ENCODE measurements at regions not wholly inside any gene's neighbourhood (a gene's known extent, or its start where the extent isn't known, plus 50 kb on each side); places are given as distances from the start of the nearest gene placed in this dataset.

- Histone ChIP-seq H3K9me3 (ENCODE audit: control insufficient read depth, low read length) (no peaks in the 10 kb centered on the region), H3K27me3 (ENCODE audit: control insufficient read depth, insufficient read depth, low read length) (no peaks in the 10 kb centered on the region), H3K9ac (ENCODE audit: low read length) (no peak overlapping the region), H3K4me3 (ENCODE audit: low read length) (no peak overlapping the region), H3K4me1 (ENCODE audit: control insufficient read depth, insufficient read depth, low read length) (no peaks in the 10 kb centered on the region), H3K36me3 (ENCODE audit: control insufficient read depth, insufficient read depth, low read length) (no peaks in the 10 kb centered on the region)
Measured at GRCh38 chr2:217735899-217736298, 266.9 kb downstream of the TNS1 start.

GRCh38 chr2:217735034-217735433, 267.8 kb downstream of the TNS1 start:
- Histone ChIP-seq H3K4me1 (ENCODE audit: control insufficient read depth, insufficient read depth, low read length) (no peaks in the 10 kb centered on the region), H3K4me3 (ENCODE audit: low read length) (no peak overlapping the region), H3K36me3 (ENCODE audit: control insufficient read depth, insufficient read depth, low read length) (no peaks in the 10 kb centered on the region), H3K9me3 (ENCODE audit: control insufficient read depth, low read length) (no peaks in the 10 kb centered on the region), H3K9ac (ENCODE audit: low read length) (no peak overlapping the region), H3K27me3 (ENCODE audit: control insufficient read depth, insufficient read depth, low read length) (no peaks in the 10 kb centered on the region)

- H3K9me3 ChIP-seq (ENCODE audit: control insufficient read depth, low read length) = no peaks in the 10 kb centered on the region
- no peaks in the 10 kb centered on the region for H3K4me1 ChIP-seq (ENCODE audit: control insufficient read depth, insufficient read depth, low read length)
- no peaks in the 10 kb centered on the region for H3K36me3 ChIP-seq (ENCODE audit: control insufficient read depth, insufficient read depth, low read length)
- no peak overlapping the region for H3K4me3 ChIP-seq (ENCODE audit: low read length)
- H3K27me3 ChIP-seq (ENCODE audit: control insufficient read depth, insufficient read depth, low read length) = no peaks in the 10 kb centered on the region
- H3K9ac ChIP-seq (ENCODE audit: low read length) = no peak overlapping the region
Measured at GRCh38 chr2:217733461-217733860, 269.3 kb downstream of the TNS1 start.

GRCh38 chr2:217732992-217733391, 269.8 kb downstream of the TNS1 start:
- Histone ChIP-seq H3K4me3 (ENCODE audit: low read length) (no peak overlapping the region), H3K9ac (ENCODE audit: low read length) (no peak overlapping the region), H3K9me3 (ENCODE audit: control insufficient read depth, low read length) (no peaks in the 10 kb centered on the region), H3K4me1 (ENCODE audit: control insufficient read depth, insufficient read depth, low read length) (no peaks in the 10 kb centered on the region), H3K27me3 (ENCODE audit: control insufficient read depth, insufficient read depth, low read length) (no peaks in the 10 kb centered on the region), H3K36me3 (ENCODE audit: control insufficient read depth, insufficient read depth, low read length) (no peaks in the 10 kb centered on the region)

- no peaks in the 10 kb centered on the region for H3K36me3 ChIP-seq (ENCODE audit: control insufficient read depth, insufficient read depth, low read length)
- no peaks in the 10 kb centered on the region for H3K27me3 ChIP-seq (ENCODE audit: control insufficient read depth, insufficient read depth, low read length)
- H3K9ac ChIP-seq (ENCODE audit: low read length) = no peak overlapping the region
- no peaks in the 10 kb centered on the region for H3K9me3 ChIP-seq (ENCODE audit: control insufficient read depth, low read length)
- H3K4me3 ChIP-seq (ENCODE audit: low read length) = no peak overlapping the region
- H3K4me1 ChIP-seq (ENCODE audit: control insufficient read depth, insufficient read depth, low read length) = no peaks in the 10 kb centered on the region
Measured at GRCh38 chr2:217731805-217732204, 271.0 kb downstream of the TNS1 start.

- no peak overlapping the region for H3K4me3 ChIP-seq (ENCODE audit: low read length)
- no peaks in the 10 kb centered on the region for H3K4me1 ChIP-seq (ENCODE audit: control insufficient read depth, insufficient read depth, low read length)
- H3K27me3 ChIP-seq (ENCODE audit: control insufficient read depth, insufficient read depth, low read length) = no peaks in the 10 kb centered on the region
- no peak overlapping the region for H3K9ac ChIP-seq (ENCODE audit: low read length)
- H3K36me3 ChIP-seq (ENCODE audit: control insufficient read depth, insufficient read depth, low read length) = no peaks in the 10 kb centered on the region
- H3K9me3 ChIP-seq (ENCODE audit: control insufficient read depth, low read length) = no peaks in the 10 kb centered on the region
Measured at GRCh38 chr2:217729421-217730053, 273.3 kb downstream of the TNS1 start.

GRCh38 chr2:217727801-217728200, 275.0 kb downstream of the TNS1 start:
- Histone ChIP-seq H3K9ac (ENCODE audit: low read length) (no peak overlapping the region), H3K36me3 (ENCODE audit: control insufficient read depth, insufficient read depth, low read length) (no peaks in the 10 kb centered on the region)

GRCh38 chr2:217725409-217725808, 277.4 kb downstream of the TNS1 start:
- Histone ChIP-seq H3K36me3 (ENCODE audit: control insufficient read depth, insufficient read depth, low read length) (no peaks in the 10 kb centered on the region), H3K27me3 (ENCODE audit: control insufficient read depth, insufficient read depth, low read length) (no peaks in the 10 kb centered on the region), H3K4me1 (ENCODE audit: control insufficient read depth, insufficient read depth, low read length) (no peaks in the 10 kb centered on the region), H3K9me3 (ENCODE audit: control insufficient read depth, low read length) (no peaks in the 10 kb centered on the region), H3K4me3 (ENCODE audit: low read length) (no peak overlapping the region), H3K9ac (ENCODE audit: low read length) (no peak overlapping the region)

More at GRCh38 chr2:217727801-217728200, 275.0 kb downstream of the TNS1 start:
- Histone ChIP-seq H3K4me3 (ENCODE audit: low read length) (no peak overlapping the region), H3K27me3 (ENCODE audit: control insufficient read depth, insufficient read depth, low read length) (no peaks in the 10 kb centered on the region), H3K4me1 (ENCODE audit: control insufficient read depth, insufficient read depth, low read length) (no peaks in the 10 kb centered on the region), H3K9me3 (ENCODE audit: control insufficient read depth, low read length) (no peaks in the 10 kb centered on the region)

- H3K36me3 ChIP-seq (ENCODE audit: control insufficient read depth, insufficient read depth, low read length) = no peaks in the 10 kb centered on the region
- H3K27me3 ChIP-seq (ENCODE audit: control insufficient read depth, insufficient read depth, low read length) = no peaks in the 10 kb centered on the region
- H3K4me3 ChIP-seq (ENCODE audit: low read length) = no peak overlapping the region
- no peaks in the 10 kb centered on the region for H3K9me3 ChIP-seq (ENCODE audit: control insufficient read depth, low read length)
- no peak overlapping the region for H3K9ac ChIP-seq (ENCODE audit: low read length)
- H3K4me1 ChIP-seq (ENCODE audit: control insufficient read depth, insufficient read depth, low read length) = no peaks in the 10 kb centered on the region
Measured at GRCh38 chr2:217724471-217724870, 278.3 kb downstream of the TNS1 start.

GRCh38 chr2:217723981-217724380, 278.8 kb downstream of the TNS1 start:
- Histone ChIP-seq H3K36me3 (ENCODE audit: control insufficient read depth, insufficient read depth, low read length) (no peaks in the 10 kb centered on the region), H3K4me1 (ENCODE audit: control insufficient read depth, insufficient read depth, low read length) (no peaks in the 10 kb centered on the region), H3K9ac (ENCODE audit: low read length) (no peak overlapping the region), H3K9me3 (ENCODE audit: control insufficient read depth, low read length) (no peaks in the 10 kb centered on the region), H3K27me3 (ENCODE audit: control insufficient read depth, insufficient read depth, low read length) (no peaks in the 10 kb centered on the region), H3K4me3 (ENCODE audit: low read length) (no peak overlapping the region)

GRCh38 chr2:217722883-217723472, 279.8 kb downstream of the TNS1 start:
- Histone ChIP-seq H3K27me3 (ENCODE audit: control insufficient read depth, insufficient read depth, low read length) (no peaks in the 10 kb centered on the region), H3K9me3 (ENCODE audit: control insufficient read depth, low read length) (no peaks in the 10 kb centered on the region), H3K4me1 (ENCODE audit: control insufficient read depth, insufficient read depth, low read length) (no peaks in the 10 kb centered on the region), H3K36me3 (ENCODE audit: control insufficient read depth, insufficient read depth, low read length) (no peaks in the 10 kb centered on the region), H3K4me3 (ENCODE audit: low read length) (no peak overlapping the region), H3K9ac (ENCODE audit: low read length) (no peak overlapping the region)

- Histone ChIP-seq H3K27me3 (ENCODE audit: control insufficient read depth, insufficient read depth, low read length) (peaks cover 3% of the 10 kb centered on the region), H3K9ac (ENCODE audit: low read length) (no peak overlapping the region), H3K36me3 (ENCODE audit: control insufficient read depth, insufficient read depth, low read length) (no peaks in the 10 kb centered on the region), H3K9me3 (ENCODE audit: control insufficient read depth, low read length) (no peaks in the 10 kb centered on the region), H3K4me3 (ENCODE audit: low read length) (no peak overlapping the region), H3K4me1 (ENCODE audit: control insufficient read depth, insufficient read depth, low read length) (peaks cover 12% of the 10 kb centered on the region)
Measured at GRCh38 chr2:217717646-217718045, 285.1 kb downstream of the TNS1 start.
